B cell (primary cell): ENCODE measurements at regions not wholly inside any gene's neighbourhood (a gene's known extent, or its start where the extent isn't known, plus 50 kb on each side); places are given as distances from the start of the nearest gene placed in this dataset.

Experiments
- EZH2 ChIP-seq: IDR thresholded peaks from 2 replicates; pipeline ENCODE4 v1.6.1; 2012; ENCODE audit warnings: borderline replicate concordance, low read depth, mild to moderate bottlenecking, moderate library complexity, low read length; ENCODE audit not compliant: insufficient read depth, poor library complexity, severe bottlenecking
- TF ChIP-seq, protein P1 (sequence below): fragments of 200-600 bp; IDR thresholded peaks from one replicate; pipeline ENCODE4 v1.8.0; 2022; ENCODE audit warnings: antibody characterized with exemption, mild to moderate bottlenecking

DNA sequence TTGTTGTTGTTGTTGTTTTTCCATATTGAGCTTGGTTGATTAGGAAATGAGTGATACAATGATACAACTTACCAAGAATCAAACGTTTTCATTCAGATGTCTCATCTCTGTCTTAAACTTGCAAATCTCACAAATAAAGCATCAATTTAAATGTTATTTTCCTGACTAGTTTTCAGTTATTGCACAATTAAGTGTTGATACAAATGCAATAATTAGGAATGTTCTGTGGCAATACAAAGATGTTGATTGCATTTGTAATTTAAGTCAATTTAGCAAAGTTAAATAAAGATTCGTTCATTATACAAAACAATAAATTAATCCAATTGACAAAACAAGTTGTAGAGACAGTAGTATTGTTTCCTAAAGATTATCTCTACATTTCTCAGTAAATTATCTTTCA, 392.3 kb upstream of the ZNF804A start:
- TF ChIP-seq, protein P1, sequence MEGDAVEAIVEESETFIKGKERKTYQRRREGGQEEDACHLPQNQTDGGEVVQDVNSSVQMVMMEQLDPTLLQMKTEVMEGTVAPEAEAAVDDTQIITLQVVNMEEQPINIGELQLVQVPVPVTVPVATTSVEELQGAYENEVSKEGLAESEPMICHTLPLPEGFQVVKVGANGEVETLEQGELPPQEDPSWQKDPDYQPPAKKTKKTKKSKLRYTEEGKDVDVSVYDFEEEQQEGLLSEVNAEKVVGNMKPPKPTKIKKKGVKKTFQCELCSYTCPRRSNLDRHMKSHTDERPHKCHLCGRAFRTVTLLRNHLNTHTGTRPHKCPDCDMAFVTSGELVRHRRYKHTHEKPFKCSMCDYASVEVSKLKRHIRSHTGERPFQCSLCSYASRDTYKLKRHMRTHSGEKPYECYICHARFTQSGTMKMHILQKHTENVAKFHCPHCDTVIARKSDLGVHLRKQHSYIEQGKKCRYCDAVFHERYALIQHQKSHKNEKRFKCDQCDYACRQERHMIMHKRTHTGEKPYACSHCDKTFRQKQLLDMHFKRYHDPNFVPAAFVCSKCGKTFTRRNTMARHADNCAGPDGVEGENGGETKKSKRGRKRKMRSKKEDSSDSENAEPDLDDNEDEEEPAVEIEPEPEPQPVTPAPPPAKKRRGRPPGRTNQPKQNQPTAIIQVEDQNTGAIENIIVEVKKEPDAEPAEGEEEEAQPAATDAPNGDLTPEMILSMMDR = no peak
- no peak for TF ChIP-seq EZH2
